GM21529 (cell line): ENCODE measurements at regions not wholly inside any gene's neighbourhood (a gene's known extent, or its start where the extent isn't known, plus 50 kb on each side); places are given as distances from the start of the nearest gene placed in this dataset.
"Not testable (repeated sequence)": the region's sequence is repeated elsewhere in the genome, so short reads cannot be mapped to it uniquely, and the experiment has no call there.

Experiments
- ATAC-seq: cut with Tn5 transposase; IDR thresholded peaks from one replicate; pipeline ENCODE4 v1.9.1; 2021; ENCODE audit not compliant: unreplicated experiment

- no peak for ATAC-seq
Observed at GRCh38 chr11:112612250-112612849, 348.9 kb upstream of the NCAM1 start.

GRCh38 chr11:112613051-112613972, 347.9 kb upstream of the NCAM1 start:
- ATAC-seq = no peak

DNA sequence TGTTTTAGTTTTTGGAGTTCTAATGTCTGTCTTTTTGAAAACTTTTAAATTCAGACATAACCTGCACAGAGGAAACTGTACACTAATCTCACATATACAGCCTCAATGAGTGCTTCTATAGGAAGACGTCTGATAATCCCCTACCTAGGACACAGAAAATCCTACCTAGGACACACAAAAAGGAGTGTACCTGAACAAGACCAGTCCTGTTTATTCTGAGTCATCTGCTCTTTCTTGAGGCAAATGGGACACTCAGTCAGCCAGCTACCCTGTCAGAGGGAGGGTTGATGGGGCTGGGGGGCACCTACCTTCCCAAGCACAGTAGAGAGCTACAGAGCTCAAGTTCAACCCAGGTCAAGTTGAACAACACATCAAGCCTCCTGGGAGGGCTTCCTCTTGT, 346.6 kb upstream of the NCAM1 start:
- no peak for ATAC-seq

DNA sequence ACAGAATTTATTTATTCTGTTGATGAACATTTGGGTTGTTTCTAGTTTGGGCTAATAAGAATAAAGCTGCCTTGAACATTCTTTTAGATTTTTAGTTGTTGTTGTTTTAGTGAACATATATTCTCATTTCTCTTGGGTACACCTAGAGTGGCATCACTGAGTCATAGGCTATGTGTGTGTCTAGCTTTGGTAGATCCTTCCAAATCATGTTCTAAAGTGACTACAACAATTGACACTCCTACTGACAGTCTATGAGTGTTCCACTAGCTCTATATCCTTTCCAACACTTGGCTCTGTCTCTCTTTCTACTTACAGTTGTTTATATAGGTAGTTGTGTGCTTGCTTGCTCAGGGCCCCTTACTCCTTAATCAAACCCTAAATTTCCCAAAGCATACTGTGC, 346.0 kb upstream of the NCAM1 start:
- ATAC-seq = no peak

- no peak for ATAC-seq
Observed at GRCh38 chr11:112615891-112616290, 345.3 kb upstream of the NCAM1 start.

- ATAC-seq = no peak
Observed at GRCh38 chr11:112616327-112617097, 344.7 kb upstream of the NCAM1 start.

GRCh38 chr11:112617098-112617425, 344.2 kb upstream of the NCAM1 start:
- no peak for ATAC-seq

DNA sequence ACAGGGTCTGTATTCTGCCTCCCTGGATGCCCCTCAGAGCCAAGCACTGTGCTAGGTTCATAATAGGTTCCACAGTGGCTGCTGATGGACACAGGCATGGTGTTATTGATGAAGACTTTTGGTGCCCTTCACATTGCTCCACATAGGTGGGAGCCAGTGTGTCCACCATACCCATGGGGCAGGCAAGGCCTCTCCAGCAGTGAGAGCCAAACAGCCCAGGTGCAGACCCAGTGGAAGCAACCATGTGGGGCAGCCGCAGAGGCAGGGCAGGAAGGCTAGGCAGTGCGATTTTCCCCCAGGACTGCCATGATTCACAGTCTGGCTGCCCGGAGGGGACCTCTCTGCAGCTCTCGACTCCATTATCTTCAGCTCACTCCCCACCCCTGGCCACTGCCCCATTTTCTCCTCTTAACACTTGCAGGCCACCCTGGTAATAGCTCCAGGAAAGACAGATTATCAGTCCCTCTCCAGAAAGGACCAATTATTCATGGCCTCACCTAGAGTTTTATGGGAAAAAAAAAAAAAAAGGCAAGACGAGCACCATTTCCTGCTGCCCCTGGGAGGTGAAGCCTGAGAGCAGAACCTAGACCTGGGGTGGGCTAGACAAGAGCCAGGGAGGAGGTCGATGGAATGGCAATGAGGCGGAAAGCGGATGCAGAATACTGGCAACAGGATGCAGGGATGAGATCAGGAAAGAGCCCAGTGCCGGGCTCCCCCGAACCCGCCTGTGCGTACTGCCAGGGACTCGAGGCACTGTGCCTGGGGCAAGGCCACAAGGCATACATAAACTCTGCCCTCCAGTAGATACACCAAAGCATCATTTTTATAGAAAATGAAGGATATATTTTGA, 343.0 kb upstream of the NCAM1 start:
- ATAC-seq = no peak

DNA sequence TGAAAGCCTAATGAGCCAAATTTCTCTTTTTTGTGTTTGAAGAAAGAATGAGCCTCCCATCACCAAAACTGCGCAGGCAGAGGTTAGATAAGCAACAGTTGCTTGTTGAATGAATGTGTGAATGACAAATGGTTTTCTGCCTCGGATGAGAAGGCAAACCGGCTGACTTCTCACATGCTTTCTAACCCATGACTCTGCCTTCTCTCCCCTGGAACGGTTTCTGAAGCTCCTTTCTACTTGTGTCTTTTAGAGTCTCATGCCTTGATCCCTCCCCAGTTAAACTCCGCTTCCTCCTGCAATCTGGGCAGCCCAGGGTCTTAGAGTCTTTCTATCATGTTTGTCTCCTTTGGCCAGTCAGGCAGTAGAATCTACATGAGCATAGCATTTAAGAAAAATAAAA, 342.1 kb upstream of the NCAM1 start:
- ATAC-seq = no peak

- peak; percentile 55 for ATAC-seq
Observed at GRCh38 chr11:112620621-112621394, 340.4 kb upstream of the NCAM1 start.

- no peak for ATAC-seq
Observed at GRCh38 chr11:112623057-112623456, 338.2 kb upstream of the NCAM1 start.

GRCh38 chr11:112624431-112624830, 336.8 kb upstream of the NCAM1 start:
- no peak for ATAC-seq

DNA sequence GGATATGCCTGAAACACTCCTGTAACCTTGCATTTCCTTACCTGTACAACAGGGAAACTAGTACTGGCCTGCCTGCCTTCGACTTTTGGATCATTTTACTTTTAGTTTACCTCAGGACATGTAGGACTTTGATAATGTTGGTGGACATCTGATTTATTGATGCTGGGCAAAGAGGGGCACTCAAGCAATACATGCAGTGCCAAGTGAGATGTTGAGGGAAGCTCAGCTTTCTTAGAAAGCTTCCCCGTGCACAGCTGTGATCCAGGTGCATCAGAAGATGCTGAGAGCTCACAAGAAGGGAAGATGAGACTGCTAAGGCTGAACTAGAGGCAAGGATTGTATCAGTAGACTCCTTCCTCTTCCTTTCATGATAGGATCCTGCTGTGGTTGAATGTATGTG, 336.2 kb upstream of the NCAM1 start:
- ATAC-seq = not testable (repeated sequence)

DNA sequence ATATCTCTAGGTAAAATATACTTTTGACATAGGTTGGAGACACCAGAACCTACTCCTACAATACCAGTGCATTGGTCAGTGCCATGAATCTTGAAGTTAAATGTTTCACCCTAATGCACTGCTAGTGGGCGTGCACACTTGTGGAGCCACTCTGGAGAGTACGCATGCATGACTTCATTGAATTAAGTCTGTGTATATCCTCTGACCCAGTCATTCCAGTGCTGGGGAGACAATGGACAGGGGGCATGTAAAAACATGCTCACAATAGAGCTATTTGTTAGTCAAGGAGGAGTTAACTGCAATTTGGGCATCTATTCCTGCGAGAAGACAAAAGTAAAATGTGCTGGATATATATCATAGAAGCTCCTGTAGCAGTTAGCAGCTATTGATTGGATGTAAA, 335.4 kb upstream of the NCAM1 start:
- ATAC-seq = no peak

- no peak for ATAC-seq
Observed at GRCh38 chr11:112626731-112627130, 334.5 kb upstream of the NCAM1 start.

- peak; percentile 68 for ATAC-seq
Observed at GRCh38 chr11:112627588-112628045, 333.6 kb upstream of the NCAM1 start.

DNA sequence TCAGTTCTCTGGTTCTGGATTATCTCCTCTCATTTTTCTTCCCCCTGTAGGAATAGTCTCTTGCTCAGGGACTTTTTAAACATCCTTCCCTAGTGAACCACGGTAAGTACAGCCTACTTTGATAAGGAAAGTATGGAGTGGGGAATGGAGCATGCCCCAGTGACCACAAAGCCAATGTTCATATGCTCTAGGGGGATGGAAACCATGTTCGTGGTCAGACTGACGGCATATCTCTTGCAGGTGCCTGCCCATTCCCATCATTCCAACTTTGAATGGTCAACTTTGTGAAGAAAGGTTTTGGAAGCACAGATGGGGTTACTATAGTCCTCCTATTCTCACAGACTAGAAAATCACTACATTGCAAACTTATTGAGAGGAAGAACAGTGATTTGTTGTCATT, 332.5 kb upstream of the NCAM1 start:
- ATAC-seq = no peak

DNA sequence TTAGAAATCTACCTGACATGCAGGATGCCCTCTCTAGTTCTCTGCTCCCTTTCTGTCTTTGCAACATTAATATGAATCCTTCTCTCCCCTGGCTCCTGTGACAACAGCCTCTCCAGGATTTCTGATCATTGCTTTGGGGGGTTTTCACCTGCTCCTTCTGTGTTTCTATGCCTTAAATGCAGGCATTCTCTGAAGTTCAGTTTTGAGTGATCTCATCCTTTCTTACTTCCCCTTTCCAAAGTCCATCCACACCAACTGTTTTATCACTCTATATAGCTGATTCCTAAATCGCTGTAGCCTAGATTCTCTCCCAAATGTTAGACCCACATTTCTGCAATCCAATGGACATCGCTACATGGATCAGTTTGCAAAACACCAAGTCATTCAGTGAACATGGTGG, 330.7 kb upstream of the NCAM1 start:
- no peak for ATAC-seq

DNA sequence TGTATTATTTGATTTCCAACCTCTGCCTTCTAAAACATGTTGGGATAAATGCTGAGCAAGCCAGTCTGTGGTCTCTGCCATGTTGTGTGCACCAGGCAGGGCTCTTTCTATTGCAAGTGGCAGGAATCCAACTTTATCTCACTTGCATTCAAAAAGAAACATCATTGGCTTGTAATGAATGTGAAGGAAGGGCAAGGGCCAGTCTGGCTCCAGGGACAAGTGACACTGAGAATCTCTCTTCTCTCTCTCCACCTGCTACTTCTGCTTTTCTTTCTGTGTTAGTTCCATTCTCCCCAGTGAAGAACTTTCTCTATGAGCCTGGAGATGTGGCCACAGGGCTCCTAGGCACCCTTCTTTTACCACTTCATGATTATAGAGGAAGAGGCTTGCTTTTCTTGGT, 329.9 kb upstream of the NCAM1 start:
- no peak for ATAC-seq

GRCh38 chr11:112632866-112633505, 328.2 kb upstream of the NCAM1 start:
- ATAC-seq = no peak
